GM12878 (cell line): ENCODE measurements at regions not wholly inside any gene's neighbourhood (a gene's known extent, or its start where the extent isn't known, plus 50 kb on each side); places are given as distances from the start of the nearest gene placed in this dataset.

ENCODE experiments used
- ATAC-seq: fragments of 200-7000 bp; cut with Tn5 transposase; 3 replicates; pipeline ENCODE4 v1.9.1; 2020; ENCODE audit warnings: mild to moderate bottlenecking, moderate library complexity
- BruUV-seq: library from RNA; stranded (reverse); fragments of 400-500 nt; replicated peaks from 2 replicates; lab custom pipeline; 2021; lab: Mats Ljungman, UMichigan
- CTCF ChIA-PET: fragments of 300-600 bp; sonication (Branson Sonifier 250); formaldehyde crosslinking; extraction: SDS; loops from one replicate; lab custom pipeline; 2021; ENCODE audit warnings: inconsistent platforms; lab: Yijun Ruan, JAX
- POLR2A ChIA-PET: fragments of 350-600 bp; formaldehyde crosslinking; extraction: SDS; loops from one replicate; lab custom pipeline; 2021; ENCODE audit warnings: inconsistent platforms; lab: Charles Lee
- RAD21 ChIA-PET: fragments of 300-600 bp; sonication (Branson Sonifier 250); formaldehyde crosslinking; loops from one replicate; lab custom pipeline; 2023; ENCODE audit warnings: antibody characterized with exemption; ENCODE audit not compliant: unreplicated experiment; lab: Charles Lee
- SMC1A ChIA-PET: fragments of 300-600 bp; sonication (Branson Sonifier 250); formaldehyde crosslinking; loops from one replicate; lab custom pipeline; 2023; ENCODE audit not compliant: unreplicated experiment, uncharacterized antibody; lab: Charles Lee
- DNase-seq: peaks from one replicate; pipeline ENCODE4 v3.0.0-alpha.2; 2011; ENCODE audit warnings: low read depth, low spot score
- FAIRE-seq: peaks from 3 replicates; lab custom pipeline; 2011; peaks lifted over from hg19 to GRCh38; lab: Jason Lieb, UNC
- H2AFZ ChIP-seq: 2 replicates; pipeline ENCODE4 v1.6.0; 2011; ENCODE audit warnings: low read depth, low read length, control low read depth; ENCODE audit not compliant: control insufficient read depth
- H3K27ac ChIP-seq: 2 replicates; pipeline ENCODE4 v1.5.1; 2011; ENCODE audit warnings: control low read depth; ENCODE audit not compliant: control insufficient read depth, insufficient read depth
- H3K27me3 ChIP-seq, 2 experiments: replicated peaks in 1 of 2; 2 replicates each; pipeline versions ENCODE4 v1.6.0 to v1.6.1; 2011; ENCODE audit warnings: low read length in 1 of 2; ENCODE audit not compliant: control insufficient read depth in 2 of 2, insufficient read depth in 2 of 2
- H3K36me3 ChIP-seq, 2 experiments: 2 replicates each; pipeline ENCODE4 v1.5.1; 2011; ENCODE audit warnings: low read length in 1 of 2; ENCODE audit not compliant: control insufficient read depth in 2 of 2, insufficient read depth in 2 of 2
- H3K4me1 ChIP-seq: 2 replicates; pipeline ENCODE4 v1.6.1; 2011; ENCODE audit warnings: mild to moderate bottlenecking, low read length, moderate library complexity, mixed read lengths; ENCODE audit not compliant: control insufficient read depth, insufficient read depth
- H3K4me2 ChIP-seq: 2 replicates; pipeline ENCODE4 v1.6.0; 2011; ENCODE audit warnings: control low read depth; ENCODE audit not compliant: control insufficient read depth, insufficient read depth
- H3K4me3 ChIP-seq: fragments of 200-600 bp; sonication (generic); 2 replicates; pipeline ENCODE4 v1.5.1; 2016
- H3K79me2 ChIP-seq: 2 replicates; pipeline ENCODE4 v1.6.0; 2011; ENCODE audit warnings: low read length; ENCODE audit not compliant: control insufficient read depth, insufficient read depth
- H3K9ac ChIP-seq: 2 replicates; pipeline ENCODE4 v1.8.0; 2011; ENCODE audit warnings: low read length, control low read depth, mixed read lengths; ENCODE audit not compliant: control insufficient read depth, insufficient read depth
- H3K9me3 ChIP-seq: replicated peaks from 3 replicates; pipeline ENCODE4 v1.5.1; 2011; ENCODE audit warnings: mild to moderate bottlenecking, low read length; ENCODE audit not compliant: control insufficient read depth, insufficient read depth
- H4K20me1 ChIP-seq: 2 replicates; pipeline ENCODE4 v1.6.0; 2011; ENCODE audit not compliant: control insufficient read depth, insufficient read depth
- ATF3 ChIP-seq: IDR thresholded peaks from 2 replicates; pipeline ENCODE4 v1.6.1; 2011; ENCODE audit warnings: low read depth, mild to moderate bottlenecking, low read length, moderate library complexity, borderline replicate concordance; ENCODE audit errors: extremely low read depth
- FOXM1 ChIP-seq: IDR thresholded peaks from 2 replicates; pipeline ENCODE4 v1.6.1; 2012; ENCODE audit warnings: low read depth, mild to moderate bottlenecking, inconsistent platforms, low read length, moderate library complexity
- HDAC2 ChIP-seq: fragments of 200-600 bp; sonication (generic); IDR thresholded peaks from 2 replicates; pipeline ENCODE4 v1.6.1; 2017
- IKZF1 ChIP-seq: fragments of 450-650 bp; conservative IDR thresholded peaks from 2 replicates; pipeline ENCODE4 v1.6.1; 2017; ENCODE audit warnings: antibody characterized with exemption, mild to moderate bottlenecking
- JUNB ChIP-seq: IDR thresholded peaks from 2 replicates; pipeline ENCODE4 v1.6.1; 2016; ENCODE audit warnings: antibody characterized with exemption, mild to moderate bottlenecking
- MYB ChIP-seq: fragments of 150-350 bp; IDR thresholded peaks from 2 replicates; pipeline ENCODE4 v1.6.1; 2014; ENCODE audit warnings: mild to moderate bottlenecking, low read depth, low read length, borderline replicate concordance
- NBN ChIP-seq: fragments of 450-650 bp; IDR thresholded peaks from 2 replicates; pipeline ENCODE4 v1.6.1; 2016
- PML ChIP-seq: IDR thresholded peaks from 2 replicates; pipeline ENCODE4 v1.6.1; 2012; ENCODE audit warnings: low read length, inconsistent platforms
- RFX5 ChIP-seq: IDR thresholded peaks from 2 replicates; pipeline ENCODE4 v1.6.1; 2011; ENCODE audit warnings: low read depth, low read length, improper control_type of control experiment
- SREBF1 ChIP-seq: IDR thresholded peaks from 2 replicates; pipeline ENCODE4 v1.6.1; 2012; ENCODE audit warnings: mild to moderate bottlenecking, low read length
- TAF1 ChIP-seq: IDR thresholded peaks from 2 replicates; pipeline ENCODE4 v1.6.1; 2011; ENCODE audit warnings: mild to moderate bottlenecking, low read depth, low read length, borderline replicate concordance
- USF1 ChIP-seq: IDR thresholded peaks from 2 replicates; pipeline ENCODE4 v1.6.1; 2011; ENCODE audit warnings: borderline replicate concordance, low read depth, mild to moderate bottlenecking, moderate library complexity, mixed read lengths, low read length; ENCODE audit not compliant: insufficient read depth; ENCODE audit errors: extremely low read length
- ZNF622 ChIP-seq: fragments of 450-650 bp; IDR thresholded peaks from 2 replicates; pipeline ENCODE4 v1.6.1; 2017; ENCODE audit warnings: mild to moderate bottlenecking, inconsistent platforms
- WGBS: methylation state at CpG from one replicate; pipeline ENCODE4 v1.1.6; 2016; ENCODE audit warnings: low lambda C conversion rate; ENCODE audit not compliant: insufficient replicate concordance, insufficient coverage; ENCODE audit errors: missing lambda C conversion rate; 5-methylcytosine and 5-hydroxymethylcytosine counted together
- in situ Hi-C: fragments of 300-500 bp; cut with MboI; formaldehyde crosslinking; loops from 9 replicates; pipeline ENCODE4 v1.14.3; 2018; ENCODE audit warnings: mixed read lengths
- intact Hi-C: fragments of 100-400 bp; cut with micrococcal nuclease; formaldehyde crosslinking; loops from one replicate; pipeline ENCODE4 v1.14.2; 2022; ENCODE audit not compliant: unreplicated experiment
- TF ChIP-seq, protein P1 (sequence below): fragments of 450-650 bp; IDR thresholded peaks from 2 replicates; pipeline ENCODE4 v1.6.1; 2016; ENCODE audit warnings: mild to moderate bottlenecking
- TF ChIP-seq, protein P2 (sequence below): fragments of 450-650 bp; IDR thresholded peaks from 2 replicates; pipeline ENCODE4 v1.6.1; 2017; ENCODE audit warnings: mild to moderate bottlenecking

GRCh38 chr4:108331905-108332632, 163.3 kb upstream of the LEF1 start (continued):
- TF ChIP-seq SREBF1, result no peak

DNA sequence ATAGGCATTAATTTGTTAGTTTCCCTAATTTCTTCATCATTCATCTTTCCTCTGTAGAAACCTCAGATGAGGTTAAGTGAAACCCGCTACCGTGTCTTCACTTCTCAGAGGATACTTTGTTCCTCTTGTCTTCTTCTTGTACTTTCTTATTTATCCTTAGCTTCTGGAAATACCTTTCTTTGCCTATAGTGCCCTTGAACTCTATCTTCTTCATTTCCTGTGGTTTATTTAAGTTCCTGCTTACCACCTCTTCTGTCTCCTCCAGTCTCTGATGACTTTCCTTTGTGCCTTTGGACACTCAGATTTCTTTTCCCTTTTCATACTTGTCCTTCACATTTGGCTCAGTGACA, 159.6 kb upstream of the LEF1 start:
- DNase-seq (no peak), ATAC-seq (no peak), FAIRE-seq (no peak)
- Histone ChIP-seq H3K9ac (no peak overlapping the region), H3K4me3 (no peak overlapping the region), H3K79me2 (no peaks in the 10 kb centered on the region), H3K27me3 (no peaks in the 10 kb centered on the region), H4K20me1 (no peaks in the 10 kb centered on the region), H3K27ac (no peak overlapping the region), H3K4me2 (no peak overlapping the region), H2AFZ (no peak overlapping the region), H3K9me3 (no peaks in the 10 kb centered on the region), H3K4me1 (no peaks in the 10 kb centered on the region), H3K36me3 (no peaks in the 10 kb centered on the region)
- SMC1A ChIA-PET, result no interaction called here
- RAD21 ChIA-PET, result no interaction called here
- POLR2A ChIA-PET, result no interaction called here
- in situ Hi-C loops, result no loop called here
- intact Hi-C loops, result no loop called here
- TF ChIP-seq MYB, result no peak
- no peak for TF ChIP-seq JUNB
- TF ChIP-seq, protein P1, sequence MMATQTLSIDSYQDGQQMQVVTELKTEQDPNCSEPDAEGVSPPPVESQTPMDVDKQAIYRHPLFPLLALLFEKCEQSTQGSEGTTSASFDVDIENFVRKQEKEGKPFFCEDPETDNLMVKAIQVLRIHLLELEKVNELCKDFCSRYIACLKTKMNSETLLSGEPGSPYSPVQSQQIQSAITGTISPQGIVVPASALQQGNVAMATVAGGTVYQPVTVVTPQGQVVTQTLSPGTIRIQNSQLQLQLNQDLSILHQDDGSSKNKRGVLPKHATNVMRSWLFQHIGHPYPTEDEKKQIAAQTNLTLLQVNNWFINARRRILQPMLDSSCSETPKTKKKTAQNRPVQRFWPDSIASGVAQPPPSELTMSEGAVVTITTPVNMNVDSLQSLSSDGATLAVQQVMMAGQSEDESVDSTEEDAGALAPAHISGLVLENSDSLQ, result no peak
- TF ChIP-seq NBN, result no peak
- no peak for TF ChIP-seq USF1
- TF ChIP-seq IKZF1, result no peak
- TF ChIP-seq RFX5, result no peak
- TF ChIP-seq, protein P2, sequence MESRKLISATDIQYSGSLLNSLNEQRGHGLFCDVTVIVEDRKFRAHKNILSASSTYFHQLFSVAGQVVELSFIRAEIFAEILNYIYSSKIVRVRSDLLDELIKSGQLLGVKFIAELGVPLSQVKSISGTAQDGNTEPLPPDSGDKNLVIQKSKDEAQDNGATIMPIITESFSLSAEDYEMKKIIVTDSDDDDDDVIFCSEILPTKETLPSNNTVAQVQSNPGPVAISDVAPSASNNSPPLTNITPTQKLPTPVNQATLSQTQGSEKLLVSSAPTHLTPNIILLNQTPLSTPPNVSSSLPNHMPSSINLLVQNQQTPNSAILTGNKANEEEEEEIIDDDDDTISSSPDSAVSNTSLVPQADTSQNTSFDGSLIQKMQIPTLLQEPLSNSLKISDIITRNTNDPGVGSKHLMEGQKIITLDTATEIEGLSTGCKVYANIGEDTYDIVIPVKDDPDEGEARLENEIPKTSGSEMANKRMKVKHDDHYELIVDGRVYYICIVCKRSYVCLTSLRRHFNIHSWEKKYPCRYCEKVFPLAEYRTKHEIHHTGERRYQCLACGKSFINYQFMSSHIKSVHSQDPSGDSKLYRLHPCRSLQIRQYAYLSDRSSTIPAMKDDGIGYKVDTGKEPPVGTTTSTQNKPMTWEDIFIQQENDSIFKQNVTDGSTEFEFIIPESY, result no peak
- TF ChIP-seq FOXM1, result no peak
- no peak for TF ChIP-seq PML
- TF ChIP-seq HDAC2, result no peak
- TF ChIP-seq ATF3, result no peak
- TF ChIP-seq TAF1, result no peak
- no peak for TF ChIP-seq ZNF622
- WGBS, result 0% methylated on average over 2 of the region's 2 CpGs
- CTCF ChIA-PET, result no interaction called here
- no TSS peak for BruUV-seq
